HCT116 (cell line): ENCODE measurements at regions not wholly inside any gene's neighbourhood (a gene's known extent, or its start where the extent isn't known, plus 50 kb on each side); places are given as distances from the start of the nearest gene placed in this dataset.

Source experiments
- CBX3 ChIP-seq: IDR thresholded peaks from 2 replicates; pipeline ENCODE4 v1.6.1; 2012; ENCODE audit warnings: low read depth
- EGR1 ChIP-seq: IDR thresholded peaks from 2 replicates; pipeline ENCODE4 v1.6.1; 2012; ENCODE audit warnings: low read depth
- EZH2 ChIP-seq: fragments of 200-600 bp; sonication (generic); IDR thresholded peaks from 2 replicates; pipeline ENCODE4 v1.6.1; 2017; ENCODE audit warnings: antibody characterized with exemption, mixed run types
- EZH2phosphoT487 ChIP-seq: fragments of 200-600 bp; IDR thresholded peaks from 2 replicates; pipeline ENCODE4 v1.6.1; 2018; ENCODE audit warnings: antibody characterized with exemption, borderline replicate concordance
- POLR2A ChIP-seq: IDR thresholded peaks from 2 replicates; pipeline ENCODE4 v1.7.0; 2011; ENCODE audit warnings: borderline replicate concordance; ENCODE audit not compliant: insufficient read depth, insufficient read length; ENCODE audit errors: extremely low read depth
- POLR2AphosphoS5 ChIP-seq: IDR thresholded peaks from 2 replicates; pipeline ENCODE4 v1.6.1; 2011; ENCODE audit warnings: mild to moderate bottlenecking, low read depth, low read length, moderate library complexity
- ZFX ChIP-seq: fragments of 450-650 bp; IDR thresholded peaks from 2 replicates; pipeline ENCODE4 v1.6.1; 2017
- TF ChIP-seq, protein P1 (sequence below), 3 experiments: fragments of 200-600 bp in 1 of 3; sonication (generic) in 1 of 3; IDR thresholded peaks in 2 of 3; conservative IDR thresholded peaks in 1 of 3; 2 replicates each; pipeline ENCODE4 v1.5.1; 2012 to 2017; ENCODE audit warnings: low read depth in 2 of 3, low read length in 2 of 3, antibody characterized with exemption in 1 of 3, borderline replicate concordance in 1 of 3, control low read depth in 1 of 3, mild to moderate bottlenecking in 1 of 3, mixed read lengths in 1 of 3, mixed run types in 1 of 3, moderate library complexity in 1 of 3; ENCODE audit not compliant: insufficient read depth in 1 of 3
- TF ChIP-seq, protein P2 (sequence below): IDR thresholded peaks from 2 replicates; pipeline ENCODE4 v1.6.1; 2012; ENCODE audit warnings: low read depth
- TF ChIP-seq, protein P3 (sequence below): IDR thresholded peaks from 2 replicates; pipeline ENCODE4 v1.6.1; 2012
- TF ChIP-seq, protein P4 (sequence below): IDR thresholded peaks from 2 replicates; pipeline ENCODE4 v1.6.1; 2011; ENCODE audit warnings: mild to moderate bottlenecking, low read length, moderate library complexity; ENCODE audit not compliant: insufficient replicate concordance; ENCODE audit errors: extremely low read depth

DNA sequence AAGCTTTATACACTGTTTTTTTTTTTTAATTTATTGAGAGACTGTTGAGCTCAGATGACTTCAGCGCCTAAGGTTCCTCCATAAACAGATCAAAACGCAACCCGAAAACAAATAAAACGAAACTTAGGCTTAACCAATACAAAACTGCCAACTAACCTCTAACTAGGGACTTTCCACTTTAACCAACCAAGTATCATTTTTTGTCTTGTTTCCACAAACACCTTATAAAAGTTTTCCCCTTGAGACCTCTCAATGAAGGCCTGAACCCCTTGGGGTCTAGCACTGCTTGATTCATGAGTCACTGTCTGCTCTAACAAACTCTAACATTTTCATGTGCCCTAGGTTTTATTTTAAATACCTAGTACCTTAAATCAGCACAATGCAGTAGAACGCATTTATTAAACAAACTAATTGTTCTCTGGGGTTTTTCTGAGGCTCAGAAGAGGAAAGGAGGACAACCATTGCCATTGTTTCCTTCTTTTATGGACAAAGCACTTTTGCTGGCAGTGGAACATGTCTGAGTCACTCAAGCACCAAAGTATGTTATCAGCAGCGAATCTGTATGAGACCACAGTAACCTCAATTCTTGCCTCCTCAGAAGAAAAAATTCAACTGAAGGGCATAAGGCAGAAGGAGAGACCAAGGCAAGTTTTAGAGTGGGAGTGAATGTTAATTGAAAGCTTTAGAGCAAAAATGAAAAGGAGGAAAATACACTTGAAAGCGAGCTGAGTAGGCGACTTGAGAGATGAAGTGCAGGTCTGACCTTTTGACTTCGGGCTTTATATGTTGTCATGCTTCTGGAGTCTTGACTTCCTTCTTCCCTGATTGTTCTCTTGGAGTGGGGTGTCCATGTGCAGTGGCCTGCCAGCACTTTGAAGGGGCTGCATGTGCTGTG is 97.7 kb upstream of the HCN1 start:
- TF ChIP-seq, protein P1, sequence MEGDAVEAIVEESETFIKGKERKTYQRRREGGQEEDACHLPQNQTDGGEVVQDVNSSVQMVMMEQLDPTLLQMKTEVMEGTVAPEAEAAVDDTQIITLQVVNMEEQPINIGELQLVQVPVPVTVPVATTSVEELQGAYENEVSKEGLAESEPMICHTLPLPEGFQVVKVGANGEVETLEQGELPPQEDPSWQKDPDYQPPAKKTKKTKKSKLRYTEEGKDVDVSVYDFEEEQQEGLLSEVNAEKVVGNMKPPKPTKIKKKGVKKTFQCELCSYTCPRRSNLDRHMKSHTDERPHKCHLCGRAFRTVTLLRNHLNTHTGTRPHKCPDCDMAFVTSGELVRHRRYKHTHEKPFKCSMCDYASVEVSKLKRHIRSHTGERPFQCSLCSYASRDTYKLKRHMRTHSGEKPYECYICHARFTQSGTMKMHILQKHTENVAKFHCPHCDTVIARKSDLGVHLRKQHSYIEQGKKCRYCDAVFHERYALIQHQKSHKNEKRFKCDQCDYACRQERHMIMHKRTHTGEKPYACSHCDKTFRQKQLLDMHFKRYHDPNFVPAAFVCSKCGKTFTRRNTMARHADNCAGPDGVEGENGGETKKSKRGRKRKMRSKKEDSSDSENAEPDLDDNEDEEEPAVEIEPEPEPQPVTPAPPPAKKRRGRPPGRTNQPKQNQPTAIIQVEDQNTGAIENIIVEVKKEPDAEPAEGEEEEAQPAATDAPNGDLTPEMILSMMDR (IDR thresholded peaks at IDR 0.05 in 2 of 3, conservative IDR thresholded peaks at IDR 0.05 in 1 of 3; ENCODE audit: borderline replicate concordance in 1 of 3, insufficient read depth in 1 of 3, low read depth in 2 of 3, low read length in 2 of 3), result no peak
- no peak for TF ChIP-seq ZFX
- no peak for TF ChIP-seq EZH2
- TF ChIP-seq, protein P2, sequence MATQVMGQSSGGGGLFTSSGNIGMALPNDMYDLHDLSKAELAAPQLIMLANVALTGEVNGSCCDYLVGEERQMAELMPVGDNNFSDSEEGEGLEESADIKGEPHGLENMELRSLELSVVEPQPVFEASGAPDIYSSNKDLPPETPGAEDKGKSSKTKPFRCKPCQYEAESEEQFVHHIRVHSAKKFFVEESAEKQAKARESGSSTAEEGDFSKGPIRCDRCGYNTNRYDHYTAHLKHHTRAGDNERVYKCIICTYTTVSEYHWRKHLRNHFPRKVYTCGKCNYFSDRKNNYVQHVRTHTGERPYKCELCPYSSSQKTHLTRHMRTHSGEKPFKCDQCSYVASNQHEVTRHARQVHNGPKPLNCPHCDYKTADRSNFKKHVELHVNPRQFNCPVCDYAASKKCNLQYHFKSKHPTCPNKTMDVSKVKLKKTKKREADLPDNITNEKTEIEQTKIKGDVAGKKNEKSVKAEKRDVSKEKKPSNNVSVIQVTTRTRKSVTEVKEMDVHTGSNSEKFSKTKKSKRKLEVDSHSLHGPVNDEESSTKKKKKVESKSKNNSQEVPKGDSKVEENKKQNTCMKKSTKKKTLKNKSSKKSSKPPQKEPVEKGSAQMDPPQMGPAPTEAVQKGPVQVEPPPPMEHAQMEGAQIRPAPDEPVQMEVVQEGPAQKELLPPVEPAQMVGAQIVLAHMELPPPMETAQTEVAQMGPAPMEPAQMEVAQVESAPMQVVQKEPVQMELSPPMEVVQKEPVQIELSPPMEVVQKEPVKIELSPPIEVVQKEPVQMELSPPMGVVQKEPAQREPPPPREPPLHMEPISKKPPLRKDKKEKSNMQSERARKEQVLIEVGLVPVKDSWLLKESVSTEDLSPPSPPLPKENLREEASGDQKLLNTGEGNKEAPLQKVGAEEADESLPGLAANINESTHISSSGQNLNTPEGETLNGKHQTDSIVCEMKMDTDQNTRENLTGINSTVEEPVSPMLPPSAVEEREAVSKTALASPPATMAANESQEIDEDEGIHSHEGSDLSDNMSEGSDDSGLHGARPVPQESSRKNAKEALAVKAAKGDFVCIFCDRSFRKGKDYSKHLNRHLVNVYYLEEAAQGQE, result no peak
- TF ChIP-seq EZH2phosphoT487, result no peak
- no peak for TF ChIP-seq POLR2AphosphoS5
- TF ChIP-seq CBX3, result no peak
- TF ChIP-seq POLR2A, result no peak
- TF ChIP-seq, protein P3, sequence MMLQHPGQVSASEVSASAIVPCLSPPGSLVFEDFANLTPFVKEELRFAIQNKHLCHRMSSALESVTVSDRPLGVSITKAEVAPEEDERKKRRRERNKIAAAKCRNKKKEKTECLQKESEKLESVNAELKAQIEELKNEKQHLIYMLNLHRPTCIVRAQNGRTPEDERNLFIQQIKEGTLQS, result no peak
- TF ChIP-seq, protein P4, sequence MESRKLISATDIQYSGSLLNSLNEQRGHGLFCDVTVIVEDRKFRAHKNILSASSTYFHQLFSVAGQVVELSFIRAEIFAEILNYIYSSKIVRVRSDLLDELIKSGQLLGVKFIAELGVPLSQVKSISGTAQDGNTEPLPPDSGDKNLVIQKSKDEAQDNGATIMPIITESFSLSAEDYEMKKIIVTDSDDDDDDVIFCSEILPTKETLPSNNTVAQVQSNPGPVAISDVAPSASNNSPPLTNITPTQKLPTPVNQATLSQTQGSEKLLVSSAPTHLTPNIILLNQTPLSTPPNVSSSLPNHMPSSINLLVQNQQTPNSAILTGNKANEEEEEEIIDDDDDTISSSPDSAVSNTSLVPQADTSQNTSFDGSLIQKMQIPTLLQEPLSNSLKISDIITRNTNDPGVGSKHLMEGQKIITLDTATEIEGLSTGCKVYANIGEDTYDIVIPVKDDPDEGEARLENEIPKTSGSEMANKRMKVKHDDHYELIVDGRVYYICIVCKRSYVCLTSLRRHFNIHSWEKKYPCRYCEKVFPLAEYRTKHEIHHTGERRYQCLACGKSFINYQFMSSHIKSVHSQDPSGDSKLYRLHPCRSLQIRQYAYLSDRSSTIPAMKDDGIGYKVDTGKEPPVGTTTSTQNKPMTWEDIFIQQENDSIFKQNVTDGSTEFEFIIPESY, result no peak
- TF ChIP-seq EGR1, result no peak
